ENCODE measurements at regions not wholly inside any gene's neighbourhood (a gene's known extent, or its start where the extent isn't known, plus 50 kb on each side); places are given as distances from the start of the nearest gene placed in this dataset.
A peak's percentile ranks its signal among the peaks of the same experiment; 100 is the strongest.

DNA sequence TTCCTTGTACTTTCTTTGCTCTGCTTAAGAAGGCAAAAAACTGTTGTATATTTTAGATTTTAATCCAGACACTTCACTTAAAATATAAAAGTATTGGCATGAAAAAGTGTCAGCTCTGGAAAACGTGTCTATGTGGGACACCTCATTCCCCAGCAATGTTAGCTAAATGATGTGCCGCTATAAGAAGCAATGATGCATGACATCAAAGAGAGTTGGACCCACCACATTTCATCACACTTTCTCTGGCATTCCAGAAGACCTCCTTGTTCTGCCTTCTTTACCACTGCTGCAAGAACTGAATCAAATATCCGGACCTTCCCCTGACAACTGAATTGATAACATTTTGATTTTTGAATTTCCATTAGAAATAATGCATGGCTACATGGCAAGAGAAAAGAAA is 242.4 kb upstream of the TANK start:
- DNase-seq (ENCODE audit: low read depth), result no peak
- TF ChIP-seq CTCF (IDR thresholded peaks at IDR 0.05; ENCODE audit: control insufficient read depth, insufficient read depth, low read depth, low read length, missing control alignments), result no peak

GRCh38 chr2:160918258-160918657 is 242.0 kb upstream of the TANK start:
- no peak overlapping the region for H3K4me3 ChIP-seq (ENCODE audit: control insufficient read depth, low read depth, low read length)
- DNase-seq (ENCODE audit: low read depth), result no peak
- TF ChIP-seq CTCF (IDR thresholded peaks at IDR 0.05; ENCODE audit: control insufficient read depth, insufficient read depth, low read depth, low read length, missing control alignments), result no peak

More for the DNA sequence above, 242.4 kb upstream of the TANK start:
- H3K4me3 ChIP-seq (ENCODE audit: control insufficient read depth, low read depth, low read length), result no peak overlapping the region

- no peak overlapping the region for H3K4me3 ChIP-seq (ENCODE audit: control insufficient read depth, low read depth, low read length)
- no peak for DNase-seq (ENCODE audit: low read depth)
- TF ChIP-seq CTCF (IDR thresholded peaks at IDR 0.05; ENCODE audit: control insufficient read depth, insufficient read depth, low read depth, low read length, missing control alignments), result peak; percentile 36
These were observed 241.2 kb upstream of the TANK start for GRCh38 chr2:160918906-160919503.

DNA sequence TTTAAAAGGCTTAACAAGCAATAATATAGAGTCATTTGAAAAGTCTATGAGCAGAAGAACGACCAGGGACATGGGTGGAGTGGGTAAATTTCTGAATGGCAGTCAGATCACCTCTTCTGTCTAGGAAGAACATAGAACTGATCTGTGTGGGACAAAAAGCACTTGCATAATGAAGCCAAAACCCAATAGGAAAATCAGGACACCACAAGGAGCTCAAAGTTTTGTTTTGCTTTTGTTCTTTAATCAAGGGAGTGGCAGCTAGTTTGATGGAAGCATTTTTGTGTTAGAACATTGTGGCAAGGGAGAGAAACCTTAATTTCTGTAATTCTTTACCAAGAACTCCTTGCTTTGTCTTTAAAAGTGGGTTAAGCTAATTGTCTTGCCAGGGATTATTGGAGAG is 240.2 kb upstream of the TANK start:
- no peak for DNase-seq (ENCODE audit: low read depth)
- H3K4me3 ChIP-seq (ENCODE audit: control insufficient read depth, low read depth, low read length), result no peak overlapping the region
- TF ChIP-seq CTCF (IDR thresholded peaks at IDR 0.05; ENCODE audit: control insufficient read depth, insufficient read depth, low read depth, low read length, missing control alignments), result no peak

- no peak overlapping the region for H3K4me3 ChIP-seq (ENCODE audit: control insufficient read depth, low read depth, low read length)
- DNase-seq (ENCODE audit: low read depth), result peak; percentile 99
- no peak for TF ChIP-seq CTCF (IDR thresholded peaks at IDR 0.05; ENCODE audit: control insufficient read depth, insufficient read depth, low read depth, low read length, missing control alignments)
These were observed 239.4 kb upstream of the TANK start for GRCh38 chr2:160920791-160921303.

DNA sequence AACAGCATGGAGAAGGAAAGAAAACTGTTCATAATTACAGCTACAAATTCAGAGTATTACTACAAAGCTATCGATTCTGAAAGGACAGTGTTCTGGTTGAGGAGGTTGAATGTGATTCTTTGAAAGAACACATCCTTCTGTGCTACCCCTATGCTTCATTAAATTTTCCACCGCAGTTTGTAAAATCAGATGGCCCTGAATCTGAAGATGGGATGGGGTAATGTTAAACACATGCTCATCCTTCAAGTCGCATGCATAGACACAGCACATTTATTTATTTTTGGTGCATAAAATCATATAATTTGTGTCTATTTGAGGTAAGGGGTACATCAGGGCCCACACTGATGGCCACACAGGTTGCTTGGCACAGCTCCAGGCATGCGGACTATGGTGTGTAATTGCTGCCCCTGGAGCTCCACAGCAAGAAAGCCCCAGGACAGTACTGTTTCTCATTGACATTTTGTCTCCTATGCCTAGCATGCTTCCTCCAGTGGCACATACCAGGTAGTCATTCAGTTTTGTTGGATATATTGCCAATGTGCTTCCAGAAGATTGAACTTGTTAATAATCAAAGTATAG is 238.8 kb upstream of the TANK start:
- no peak for DNase-seq (ENCODE audit: low read depth)
- TF ChIP-seq CTCF (IDR thresholded peaks at IDR 0.05; ENCODE audit: control insufficient read depth, insufficient read depth, low read depth, low read length, missing control alignments), result no peak
- no peak overlapping the region for H3K4me3 ChIP-seq (ENCODE audit: control insufficient read depth, low read depth, low read length)

Data from AG09309 (cell line).